ENCODE measurements at regions not wholly inside any gene's neighbourhood (a gene's known extent, or its start where the extent isn't known, plus 50 kb on each side); places are given as distances from the start of the nearest gene placed in this dataset.

GRCh38 chr7:16014031-16014430 is 327.5 kb upstream of the MEOX2 start:
- TF ChIP-seq CTCF (IDR thresholded peaks at IDR 0.05; ENCODE audit: poor library complexity, severe bottlenecking) = no peak
- no peak overlapping the region for H3K4me3 ChIP-seq (ENCODE audit: severe bottlenecking)
- no peak for DNase-seq (ENCODE audit: low spot score)

GRCh38 chr7:16007911-16008310 is 321.4 kb upstream of the MEOX2 start:
- no peak for TF ChIP-seq CTCF (IDR thresholded peaks at IDR 0.05; ENCODE audit: poor library complexity, severe bottlenecking)
- no peak overlapping the region for H3K27ac ChIP-seq (ENCODE audit: poor library complexity, severe bottlenecking)
- no peaks in the 10 kb centered on the region for H3K9me3 ChIP-seq (ENCODE audit: severe bottlenecking)
- H3K27me3 ChIP-seq (ENCODE audit: insufficient read depth, poor library complexity, severe bottlenecking) = peaks cover 2% of the 10 kb centered on the region
- H3K36me3 ChIP-seq (ENCODE audit: low read depth) = no peaks in the 10 kb centered on the region
- H3K4me1 ChIP-seq (ENCODE audit: insufficient read depth, poor library complexity, severe bottlenecking) = no peaks in the 10 kb centered on the region
- ATAC-seq (ENCODE audit: low read depth) (no peak), DNase-seq (ENCODE audit: low spot score) (no peak)
- H3K4me3 ChIP-seq (ENCODE audit: severe bottlenecking) = no peak overlapping the region

More at GRCh38 chr7:16014031-16014430, 327.5 kb upstream of the MEOX2 start:
- Histone ChIP-seq H3K27me3 (ENCODE audit: insufficient read depth, poor library complexity, severe bottlenecking) (peaks cover 5% of the 10 kb centered on the region), H3K27ac (ENCODE audit: poor library complexity, severe bottlenecking) (no peak overlapping the region), H3K36me3 (ENCODE audit: low read depth) (no peaks in the 10 kb centered on the region), H3K4me1 (ENCODE audit: insufficient read depth, poor library complexity, severe bottlenecking) (no peaks in the 10 kb centered on the region), H3K9me3 (ENCODE audit: severe bottlenecking) (no peaks in the 10 kb centered on the region)
- ATAC-seq (ENCODE audit: low read depth) = no peak

DNA sequence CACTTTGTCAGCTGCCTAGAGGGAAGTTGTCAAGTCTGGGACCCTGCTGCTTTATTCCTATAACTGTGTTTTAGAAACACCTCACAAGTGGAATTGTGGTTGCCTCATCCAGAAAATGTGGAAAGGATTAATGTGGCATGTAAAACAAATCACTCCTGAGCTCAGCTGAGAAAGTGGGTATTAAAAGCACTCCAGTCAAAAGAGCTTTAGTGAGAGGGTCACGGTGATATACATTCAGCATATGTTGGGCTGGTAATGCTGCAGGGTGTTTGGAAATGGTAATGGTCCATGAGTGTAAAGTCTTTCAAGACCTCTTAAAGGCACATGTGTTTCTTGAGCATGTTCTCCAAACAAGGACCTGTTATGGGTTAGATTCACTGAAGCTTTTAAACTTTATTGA is 318.2 kb upstream of the MEOX2 start:
- TF ChIP-seq CTCF (IDR thresholded peaks at IDR 0.05; ENCODE audit: poor library complexity, severe bottlenecking) = no peak
- ATAC-seq (ENCODE audit: low read depth) = no peak
- no peaks in the 10 kb centered on the region for H3K36me3 ChIP-seq (ENCODE audit: low read depth)
- no peaks in the 10 kb centered on the region for H3K4me1 ChIP-seq (ENCODE audit: insufficient read depth, poor library complexity, severe bottlenecking)
- no peak for DNase-seq (ENCODE audit: low spot score)
- H3K4me3 ChIP-seq (ENCODE audit: severe bottlenecking) = no peak overlapping the region
- no peaks in the 10 kb centered on the region for H3K9me3 ChIP-seq (ENCODE audit: severe bottlenecking)
- H3K27ac ChIP-seq (ENCODE audit: poor library complexity, severe bottlenecking) = no peak overlapping the region
- H3K27me3 ChIP-seq (ENCODE audit: insufficient read depth, poor library complexity, severe bottlenecking) = no peaks in the 10 kb centered on the region

DNA sequence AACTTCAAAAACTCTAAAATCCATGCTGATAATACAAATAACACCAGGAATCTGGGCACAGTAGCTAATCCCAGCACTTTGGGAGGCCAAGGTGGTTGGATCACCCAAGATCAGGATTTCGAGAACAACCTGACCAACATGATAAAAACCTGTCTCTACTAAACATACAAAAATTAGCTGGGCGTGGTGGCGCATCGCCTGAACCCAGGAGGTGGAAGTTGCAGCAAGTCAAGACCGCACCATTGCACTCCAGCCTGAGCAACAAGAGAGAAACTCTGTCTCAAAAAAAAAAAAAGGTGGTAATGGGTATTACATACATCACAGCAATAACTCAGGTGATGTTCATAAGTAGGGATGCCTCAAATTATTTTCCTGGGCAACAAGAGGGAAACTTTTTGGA is 315.0 kb upstream of the MEOX2 start:
- no peak for TF ChIP-seq CTCF (IDR thresholded peaks at IDR 0.05; ENCODE audit: poor library complexity, severe bottlenecking)
- Histone ChIP-seq H3K27me3 (ENCODE audit: insufficient read depth, poor library complexity, severe bottlenecking) (no peaks in the 10 kb centered on the region), H3K9me3 (ENCODE audit: severe bottlenecking) (no peaks in the 10 kb centered on the region), H3K27ac (ENCODE audit: poor library complexity, severe bottlenecking) (no peak overlapping the region), H3K36me3 (ENCODE audit: low read depth) (no peaks in the 10 kb centered on the region), H3K4me1 (ENCODE audit: insufficient read depth, poor library complexity, severe bottlenecking) (no peaks in the 10 kb centered on the region), H3K4me3 (ENCODE audit: severe bottlenecking) (no peak overlapping the region)
- no peak for DNase-seq (ENCODE audit: low spot score)
- no peak for ATAC-seq (ENCODE audit: low read depth)

DNA sequence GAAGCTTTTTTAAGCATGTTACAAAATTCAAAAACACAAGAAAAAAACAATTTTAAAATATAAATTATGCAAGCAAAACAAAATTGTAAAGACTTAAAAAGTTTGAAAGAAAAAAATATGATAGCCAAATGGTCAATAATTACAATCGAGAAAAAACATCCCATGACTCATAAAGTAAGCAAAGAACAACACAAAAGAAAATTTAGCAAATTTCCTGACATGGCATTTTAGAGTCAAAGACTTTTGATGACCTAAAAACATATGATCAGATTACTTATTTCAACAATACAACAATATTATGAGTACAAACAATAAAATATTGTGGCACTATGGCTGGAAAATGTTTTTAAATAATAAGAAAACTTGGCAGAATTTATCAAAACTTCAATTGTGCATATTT is 312.1 kb upstream of the MEOX2 start:
- no peaks in the 10 kb centered on the region for H3K36me3 ChIP-seq (ENCODE audit: low read depth)
- H3K27ac ChIP-seq (ENCODE audit: poor library complexity, severe bottlenecking) = no peak overlapping the region
- DNase-seq (ENCODE audit: low spot score) = no peak
- H3K4me1 ChIP-seq (ENCODE audit: insufficient read depth, poor library complexity, severe bottlenecking) = no peaks in the 10 kb centered on the region
- no peaks in the 10 kb centered on the region for H3K27me3 ChIP-seq (ENCODE audit: insufficient read depth, poor library complexity, severe bottlenecking)
- ATAC-seq (ENCODE audit: low read depth) = no peak
- H3K9me3 ChIP-seq (ENCODE audit: severe bottlenecking) = no peaks in the 10 kb centered on the region
- no peak overlapping the region for H3K4me3 ChIP-seq (ENCODE audit: severe bottlenecking)
- no peak for TF ChIP-seq CTCF (IDR thresholded peaks at IDR 0.05; ENCODE audit: poor library complexity, severe bottlenecking)
